Gastroesophageal sphincter (tissue), 3 donors: ENCODE measurements at regions not wholly inside any gene's neighbourhood (a gene's known extent, or its start where the extent isn't known, plus 50 kb on each side); places are given as distances from the start of the nearest gene placed in this dataset.
A peak's percentile ranks its signal among the peaks of the same experiment; 100 is the strongest.

Experiments
- EP300 ChIP-seq: sonication (generic); formaldehyde crosslinking; IDR thresholded peaks from one replicate; pipeline ENCODE4 v1.6.1; 2017; ENCODE audit warnings: antibody characterized with exemption, mild to moderate bottlenecking
- POLR2A ChIP-seq, 2 donors: fragments of 450-650 bp; IDR thresholded peaks; one replicate each; pipeline ENCODE4 v1.6.1; 2017; ENCODE audit warnings: antibody characterized with exemption in 2 of 2, mild to moderate bottlenecking in 2 of 2, moderate library complexity in 1 of 2
- POLR2AphosphoS5 ChIP-seq: sonication (generic); formaldehyde crosslinking; IDR thresholded peaks from one replicate; pipeline ENCODE4 v1.6.1; 2017; ENCODE audit warnings: antibody characterized with exemption
- TF ChIP-seq, protein P1 (sequence below), 4 experiments: fragments of 200-600 bp in 2 of 4; fragments of 450-650 bp in 2 of 4; sonication (generic) in 1 of 4; IDR thresholded peaks; one replicate each; pipeline ENCODE4 v1.5.1; 2017 to 2019; ENCODE audit warnings: antibody characterized with exemption in 4 of 4, mild to moderate bottlenecking in 2 of 4, moderate library complexity in 2 of 4

DNA sequence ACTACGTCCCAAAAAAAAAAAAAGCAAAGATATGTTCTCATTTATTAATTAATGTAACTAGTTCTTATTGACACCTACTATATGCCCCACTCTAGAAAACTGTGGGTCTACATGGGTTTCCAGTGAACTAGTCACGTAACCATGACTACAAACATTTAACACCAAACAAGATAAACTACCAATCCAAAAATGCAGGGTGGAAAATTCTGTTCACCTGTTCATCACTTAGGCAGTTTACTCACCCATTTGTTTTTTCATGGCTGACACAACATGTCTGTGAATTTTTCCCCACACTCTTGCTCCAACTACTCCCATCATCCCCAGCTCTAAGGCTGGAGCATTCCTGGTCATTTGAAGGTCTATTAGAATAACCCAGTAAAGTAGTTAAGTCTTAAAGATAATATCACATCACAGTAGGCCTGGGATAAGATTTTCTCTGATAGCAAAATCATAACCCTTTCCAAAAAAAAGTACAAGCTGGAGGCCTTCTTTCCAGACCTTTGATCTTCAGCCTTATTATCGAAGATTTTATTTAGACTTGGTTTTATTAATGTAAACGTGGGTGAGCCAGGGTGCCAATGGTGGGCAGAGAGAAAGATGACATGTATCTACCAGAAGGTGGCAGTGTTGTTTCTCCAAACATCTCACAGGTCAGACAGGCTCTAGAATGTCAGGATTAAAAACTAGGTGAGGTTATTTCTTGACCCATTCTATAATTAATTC, 61.6 kb upstream of the DAAM1 start:
- TF ChIP-seq, protein P1, sequence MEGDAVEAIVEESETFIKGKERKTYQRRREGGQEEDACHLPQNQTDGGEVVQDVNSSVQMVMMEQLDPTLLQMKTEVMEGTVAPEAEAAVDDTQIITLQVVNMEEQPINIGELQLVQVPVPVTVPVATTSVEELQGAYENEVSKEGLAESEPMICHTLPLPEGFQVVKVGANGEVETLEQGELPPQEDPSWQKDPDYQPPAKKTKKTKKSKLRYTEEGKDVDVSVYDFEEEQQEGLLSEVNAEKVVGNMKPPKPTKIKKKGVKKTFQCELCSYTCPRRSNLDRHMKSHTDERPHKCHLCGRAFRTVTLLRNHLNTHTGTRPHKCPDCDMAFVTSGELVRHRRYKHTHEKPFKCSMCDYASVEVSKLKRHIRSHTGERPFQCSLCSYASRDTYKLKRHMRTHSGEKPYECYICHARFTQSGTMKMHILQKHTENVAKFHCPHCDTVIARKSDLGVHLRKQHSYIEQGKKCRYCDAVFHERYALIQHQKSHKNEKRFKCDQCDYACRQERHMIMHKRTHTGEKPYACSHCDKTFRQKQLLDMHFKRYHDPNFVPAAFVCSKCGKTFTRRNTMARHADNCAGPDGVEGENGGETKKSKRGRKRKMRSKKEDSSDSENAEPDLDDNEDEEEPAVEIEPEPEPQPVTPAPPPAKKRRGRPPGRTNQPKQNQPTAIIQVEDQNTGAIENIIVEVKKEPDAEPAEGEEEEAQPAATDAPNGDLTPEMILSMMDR (IDR thresholded peaks at IDR 0.05), result peak; percentile 75 to 88 (median 84)
- no peak for TF ChIP-seq POLR2A (IDR thresholded peaks at IDR 0.05)
- TF ChIP-seq EP300, result no peak
- TF ChIP-seq POLR2AphosphoS5, result no peak
